ENCODE measurements at regions not wholly inside any gene's neighbourhood (a gene's known extent, or its start where the extent isn't known, plus 50 kb on each side); places are given as distances from the start of the nearest gene placed in this dataset.

- Histone ChIP-seq H4K20me1 (ENCODE audit: insufficient read depth) (no peaks in the 10 kb centered on the region), H3K9me3 (ENCODE audit: low read depth) (no peaks in the 10 kb centered on the region)
- 31 to 39% methylated on average over 4 of the region's 4 CpGs for WGBS, 2 experiments (ENCODE audit: low coverage in 1 of 2, low lambda C conversion rate in 2 of 2, missing lambda C conversion rate in 2 of 2)
Observed at GRCh38 chr7:136480901-136481300, 387.6 kb upstream of the CHRM2 start.

GRCh38 chr7:136479922-136480321 lies 388.5 kb upstream of the CHRM2 start:
- Histone ChIP-seq H4K20me1 (ENCODE audit: insufficient read depth) (no peaks in the 10 kb centered on the region), H3K4me2 (ENCODE audit: unreplicated experiment) (no peak overlapping the region), H3K36me3 (ENCODE audit: low read depth) (no peaks in the 10 kb centered on the region), H3K79me2 (ENCODE audit: insufficient read depth) (no peaks in the 10 kb centered on the region), H3K9me2 (ENCODE audit: insufficient read depth) (no peaks in the 10 kb centered on the region), H2AFZ (no peak overlapping the region), H3F3A (ENCODE audit: insufficient read depth) (no peaks in the 10 kb centered on the region), H3K9ac (no peak overlapping the region), H3K27ac (no peak overlapping the region), H3K4me1 (ENCODE audit: insufficient read depth) (no peaks in the 10 kb centered on the region), H3K4me3 (no peak overlapping the region), H3K9me3 (ENCODE audit: low read depth) (no peaks in the 10 kb centered on the region), H3K27me3 (replicated peaks; ENCODE audit: insufficient read depth) (no peaks in the 10 kb centered on the region)
- WGBS, 2 experiments (ENCODE audit: low coverage in 1 of 2, low lambda C conversion rate in 2 of 2, missing lambda C conversion rate in 2 of 2), result 4 to 7% methylated on average over 2 of the region's 2 CpGs
- in situ Hi-C loops (cut with MboI), result no loop called here
- no peak for TF ChIP-seq EZH2phosphoT487 (IDR thresholded peaks at IDR 0.05; ENCODE audit: insufficient read depth, low read depth)
- TF ChIP-seq EZH2 (IDR thresholded peaks at IDR 0.05; ENCODE audit: insufficient read depth, poor library complexity, severe bottlenecking), result no peak
- no peak for DNase-seq

More at GRCh38 chr7:136480901-136481300, 387.6 kb upstream of the CHRM2 start:
- Histone ChIP-seq H3K36me3 (ENCODE audit: low read depth) (no peaks in the 10 kb centered on the region), H3K27me3 (replicated peaks; ENCODE audit: insufficient read depth) (no peaks in the 10 kb centered on the region), H3K4me2 (ENCODE audit: unreplicated experiment) (no peak overlapping the region), H3K27ac (no peak overlapping the region), H3K4me1 (ENCODE audit: insufficient read depth) (no peaks in the 10 kb centered on the region), H3F3A (ENCODE audit: insufficient read depth) (no peaks in the 10 kb centered on the region), H2AFZ (no peak overlapping the region), H3K79me2 (ENCODE audit: insufficient read depth) (no peaks in the 10 kb centered on the region), H3K4me3 (no peak overlapping the region), H3K9ac (no peak overlapping the region), H3K9me2 (ENCODE audit: insufficient read depth) (no peaks in the 10 kb centered on the region)
- DNase-seq, result no peak
- TF ChIP-seq EZH2phosphoT487 (IDR thresholded peaks at IDR 0.05; ENCODE audit: insufficient read depth, low read depth), result no peak
- TF ChIP-seq EZH2 (IDR thresholded peaks at IDR 0.05; ENCODE audit: insufficient read depth, poor library complexity, severe bottlenecking), result no peak
- in situ Hi-C loops (cut with MboI), result no loop called here

DNA sequence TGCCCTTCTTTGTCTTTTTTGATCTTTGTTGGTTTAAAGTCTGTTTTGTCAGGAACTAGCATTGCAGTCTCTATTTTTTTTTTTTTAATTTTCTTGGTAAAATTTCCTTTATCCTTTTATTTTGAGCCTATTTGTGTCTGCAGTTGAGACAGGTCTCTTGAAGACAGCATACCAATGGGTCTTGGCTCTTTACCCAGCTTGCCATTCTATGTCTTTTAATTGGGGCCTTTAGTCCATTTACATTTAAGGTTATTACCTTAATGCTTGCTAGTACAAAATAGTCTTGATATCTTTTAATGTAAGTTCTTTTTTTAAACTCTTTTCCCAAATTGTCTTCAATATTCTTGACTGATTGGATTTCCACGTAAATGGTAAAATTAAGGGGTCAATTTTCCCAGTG lies 398.3 kb upstream of the CHRM2 start:
- H3K27ac ChIP-seq, result no peak overlapping the region
- no peaks in the 10 kb centered on the region for H3K79me2 ChIP-seq (ENCODE audit: insufficient read depth)
- H3F3A ChIP-seq (ENCODE audit: insufficient read depth), result no peaks in the 10 kb centered on the region
- in situ Hi-C loops (cut with MboI), result no loop called here
- H3K4me3 ChIP-seq, result no peak overlapping the region
- H3K36me3 ChIP-seq (ENCODE audit: low read depth), result no peaks in the 10 kb centered on the region
- no peak overlapping the region for H3K9ac ChIP-seq
- H3K4me1 ChIP-seq (ENCODE audit: insufficient read depth), result no peaks in the 10 kb centered on the region
- H3K27me3 ChIP-seq (replicated peaks; ENCODE audit: insufficient read depth), result no peaks in the 10 kb centered on the region
- no peaks in the 10 kb centered on the region for H3K9me2 ChIP-seq (ENCODE audit: insufficient read depth)
- no peaks in the 10 kb centered on the region for H3K9me3 ChIP-seq (ENCODE audit: low read depth)
- TF ChIP-seq EZH2 (IDR thresholded peaks at IDR 0.05; ENCODE audit: insufficient read depth, poor library complexity, severe bottlenecking) (no peak), EZH2phosphoT487 (IDR thresholded peaks at IDR 0.05; ENCODE audit: insufficient read depth, low read depth) (no peak)
- H3K4me2 ChIP-seq (ENCODE audit: unreplicated experiment), result no peak overlapping the region
- WGBS, 2 experiments (ENCODE audit: low coverage in 1 of 2, low lambda C conversion rate in 2 of 2, missing lambda C conversion rate in 2 of 2), result 6 to 11% methylated on average over 1 of the region's 1 CpG
- H2AFZ ChIP-seq, result no peak overlapping the region
- H4K20me1 ChIP-seq (ENCODE audit: insufficient read depth), result no peaks in the 10 kb centered on the region
- no peak for DNase-seq

DNA sequence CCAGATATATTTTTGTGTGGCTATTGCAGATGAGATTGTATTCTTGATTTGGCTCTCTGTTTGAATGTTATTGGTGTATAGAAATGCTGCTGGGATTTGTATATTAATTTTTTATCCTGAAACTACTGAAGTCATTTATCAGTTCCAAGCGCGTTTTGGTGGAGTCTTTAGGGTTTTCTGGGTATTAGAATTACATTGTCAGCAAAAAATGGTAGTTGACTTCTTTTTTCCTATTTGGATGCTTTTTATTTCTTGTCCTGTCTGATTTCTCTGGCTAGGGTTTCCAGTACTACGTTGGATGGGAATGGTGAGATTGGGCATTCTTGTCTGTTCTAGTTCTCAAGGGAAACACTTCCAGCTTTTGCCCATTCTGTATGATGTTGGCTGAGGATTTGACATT lies 415.5 kb upstream of the CHRM2 start:
- Histone ChIP-seq H3K36me3 (ENCODE audit: low read depth) (no peaks in the 10 kb centered on the region), H3K9me3 (ENCODE audit: low read depth) (no peaks in the 10 kb centered on the region), H3F3A (ENCODE audit: insufficient read depth) (no peaks in the 10 kb centered on the region), H3K9ac (no peak overlapping the region), H2AFZ (no peak overlapping the region), H3K4me3 (no peak overlapping the region), H3K4me1 (ENCODE audit: insufficient read depth) (no peaks in the 10 kb centered on the region), H3K79me2 (ENCODE audit: insufficient read depth) (no peaks in the 10 kb centered on the region), H4K20me1 (ENCODE audit: insufficient read depth) (no peaks in the 10 kb centered on the region), H3K27ac (no peak overlapping the region), H3K27me3 (replicated peaks; ENCODE audit: insufficient read depth) (no peaks in the 10 kb centered on the region), H3K4me2 (ENCODE audit: unreplicated experiment) (no peak overlapping the region), H3K9me2 (ENCODE audit: insufficient read depth) (no peaks in the 10 kb centered on the region)
- in situ Hi-C loops (cut with MboI), result no loop called here
- WGBS, 2 experiments (ENCODE audit: low coverage in 1 of 2, low lambda C conversion rate in 2 of 2, missing lambda C conversion rate in 2 of 2), result 29 to 42% methylated on average over 3 of the region's 3 CpGs
- no peak for DNase-seq
- TF ChIP-seq EZH2 (IDR thresholded peaks at IDR 0.05; ENCODE audit: insufficient read depth, poor library complexity, severe bottlenecking) (no peak), EZH2phosphoT487 (IDR thresholded peaks at IDR 0.05; ENCODE audit: insufficient read depth, low read depth) (no peak)

DNA sequence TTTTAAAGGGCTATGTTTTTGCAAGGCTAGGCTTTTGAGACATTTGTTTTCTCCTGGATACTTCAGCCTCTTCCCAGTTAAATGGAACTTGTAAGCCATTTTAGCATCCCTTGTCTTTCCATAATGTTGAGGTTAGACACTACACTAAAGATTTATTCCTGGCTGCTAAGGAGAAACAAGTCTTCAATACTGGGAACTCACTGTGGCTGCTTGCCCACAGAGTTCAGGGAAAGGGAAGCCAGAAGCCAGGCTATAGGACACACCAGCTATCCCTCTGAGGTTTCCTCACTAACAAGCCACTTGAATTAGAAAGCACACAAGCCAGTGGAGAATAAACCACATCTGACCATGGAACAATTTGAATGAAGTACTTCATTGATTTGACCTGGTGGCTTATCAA lies 421.7 kb upstream of the CHRM2 start:
- H3K9ac ChIP-seq, result no peak overlapping the region
- no peaks in the 10 kb centered on the region for H3K4me1 ChIP-seq (ENCODE audit: insufficient read depth)
- H3K9me3 ChIP-seq (ENCODE audit: low read depth), result no peaks in the 10 kb centered on the region
- H3K36me3 ChIP-seq (ENCODE audit: low read depth), result no peaks in the 10 kb centered on the region
- DNase-seq, result no peak
- no peak overlapping the region for H3K27ac ChIP-seq
- H3K4me3 ChIP-seq, result no peak overlapping the region
- no peaks in the 10 kb centered on the region for H3K79me2 ChIP-seq (ENCODE audit: insufficient read depth)
- TF ChIP-seq EZH2 (IDR thresholded peaks at IDR 0.05; ENCODE audit: insufficient read depth, poor library complexity, severe bottlenecking) (no peak), EZH2phosphoT487 (IDR thresholded peaks at IDR 0.05; ENCODE audit: insufficient read depth, low read depth) (no peak)
- no peaks in the 10 kb centered on the region for H4K20me1 ChIP-seq (ENCODE audit: insufficient read depth)
- no peak overlapping the region for H3K4me2 ChIP-seq (ENCODE audit: unreplicated experiment)
- H2AFZ ChIP-seq, result no peak overlapping the region
- in situ Hi-C loops (cut with MboI), result no loop called here
- H3K27me3 ChIP-seq (replicated peaks; ENCODE audit: insufficient read depth), result no peaks in the 10 kb centered on the region
- no peaks in the 10 kb centered on the region for H3K9me2 ChIP-seq (ENCODE audit: insufficient read depth)
- no peaks in the 10 kb centered on the region for H3F3A ChIP-seq (ENCODE audit: insufficient read depth)

Data from GM23248 (cell line).